Hematopoietic multipotent progenitor cell treated with erythropoietin and hydrocortisone succinate and interleukin-3 and kit ligand, for 17 days (in vitro differentiated cells): ENCODE measurements at regions not wholly inside any gene's neighbourhood (a gene's known extent, or its start where the extent isn't known, plus 50 kb on each side); places are given as distances from the start of the nearest gene placed in this dataset.

Experiments used
- DNase-seq: peaks from one replicate; pipeline ENCODE4 v3.0.0-alpha.2; 2015; ENCODE audit warnings: low spot score

- no peak for DNase-seq
Observed at GRCh38 chr2:5482929-5483331, 209.3 kb upstream of the SOX11 start.

GRCh38 chr2:5484868-5485267, 207.3 kb upstream of the SOX11 start:
- DNase-seq: no peak

- no peak for DNase-seq
Observed at GRCh38 chr2:5491523-5491922, 200.7 kb upstream of the SOX11 start.

GRCh38 chr2:5493256-5493655, 198.9 kb upstream of the SOX11 start:
- DNase-seq: no peak

- DNase-seq: no peak
Observed at GRCh38 chr2:5494212-5494611, 198.0 kb upstream of the SOX11 start.

- no peak for DNase-seq
Observed at GRCh38 chr2:5495586-5495985, 196.6 kb upstream of the SOX11 start.

- DNase-seq: no peak
Observed at GRCh38 chr2:5497874-5498273, 194.3 kb upstream of the SOX11 start.

GRCh38 chr2:5501807-5502206, 190.4 kb upstream of the SOX11 start:
- no peak for DNase-seq

- DNase-seq: no peak
Observed at GRCh38 chr2:5502385-5502784, 189.8 kb upstream of the SOX11 start.

- no peak for DNase-seq
Observed at GRCh38 chr2:5504756-5505155, 187.4 kb upstream of the SOX11 start.

GRCh38 chr2:5507367-5507766, 184.8 kb upstream of the SOX11 start:
- DNase-seq: no peak

- no peak for DNase-seq
Observed at GRCh38 chr2:5509362-5509761, 182.8 kb upstream of the SOX11 start.

- DNase-seq: no peak
Observed at GRCh38 chr2:5510082-5510481, 182.1 kb upstream of the SOX11 start.

GRCh38 chr2:5515693-5516092, 176.5 kb upstream of the SOX11 start:
- DNase-seq: no peak

- DNase-seq: no peak
Observed at GRCh38 chr2:5519286-5519685, 172.9 kb upstream of the SOX11 start.

- no peak for DNase-seq
Observed at GRCh38 chr2:5520463-5520972, 171.7 kb upstream of the SOX11 start.

GRCh38 chr2:5521461-5521860, 170.7 kb upstream of the SOX11 start:
- DNase-seq: no peak

GRCh38 chr2:5524551-5524950, 167.6 kb upstream of the SOX11 start:
- no peak for DNase-seq

GRCh38 chr2:5528706-5529105, 163.5 kb upstream of the SOX11 start:
- no peak for DNase-seq

- no peak for DNase-seq
Observed at GRCh38 chr2:5530011-5530696, 162.0 kb upstream of the SOX11 start.

GRCh38 chr2:5535301-5535700, 156.9 kb upstream of the SOX11 start:
- DNase-seq: no peak

GRCh38 chr2:5537180-5537688, 154.9 kb upstream of the SOX11 start:
- DNase-seq: no peak

GRCh38 chr2:5538313-5538712, 153.9 kb upstream of the SOX11 start:
- DNase-seq: no peak

GRCh38 chr2:5538772-5539171, 153.4 kb upstream of the SOX11 start:
- no peak for DNase-seq
